H1 (cell line): ENCODE measurements at regions not wholly inside any gene's neighbourhood (a gene's known extent, or its start where the extent isn't known, plus 50 kb on each side); places are given as distances from the start of the nearest gene placed in this dataset.

Source experiments
- BCL11A ChIP-seq, 2 experiments: IDR thresholded peaks; one replicate each; pipeline ENCODE4 v1.6.1; 2011; ENCODE audit warnings: low read depth in 2 of 2, low read length in 2 of 2, mild to moderate bottlenecking in 2 of 2
- FOSL1 ChIP-seq: IDR thresholded peaks from 2 replicates; pipeline ENCODE4 v1.6.1; 2011; ENCODE audit warnings: mild to moderate bottlenecking, low read depth, low read length, moderate library complexity; ENCODE audit not compliant: insufficient read depth
- HDAC6 ChIP-seq: IDR thresholded peaks from one replicate; pipeline ENCODE4 v1.7.1; 2012; ENCODE audit warnings: low read depth, mild to moderate bottlenecking, inconsistent platforms, low read length, moderate library complexity
- SRF ChIP-seq: IDR thresholded peaks from 2 replicates; pipeline ENCODE4 v1.6.1; 2011; ENCODE audit warnings: mild to moderate bottlenecking, low read depth, low read length, moderate library complexity
- TF ChIP-seq, protein P1 (sequence below): fragments of 300-600 bp; sonication (generic); IDR thresholded peaks from 2 replicates; pipeline ENCODE4 v1.7.1; 2012; ENCODE audit warnings: low read length, moderate library complexity, mild to moderate bottlenecking, inconsistent platforms; ENCODE audit not compliant: insufficient replicate concordance

DNA sequence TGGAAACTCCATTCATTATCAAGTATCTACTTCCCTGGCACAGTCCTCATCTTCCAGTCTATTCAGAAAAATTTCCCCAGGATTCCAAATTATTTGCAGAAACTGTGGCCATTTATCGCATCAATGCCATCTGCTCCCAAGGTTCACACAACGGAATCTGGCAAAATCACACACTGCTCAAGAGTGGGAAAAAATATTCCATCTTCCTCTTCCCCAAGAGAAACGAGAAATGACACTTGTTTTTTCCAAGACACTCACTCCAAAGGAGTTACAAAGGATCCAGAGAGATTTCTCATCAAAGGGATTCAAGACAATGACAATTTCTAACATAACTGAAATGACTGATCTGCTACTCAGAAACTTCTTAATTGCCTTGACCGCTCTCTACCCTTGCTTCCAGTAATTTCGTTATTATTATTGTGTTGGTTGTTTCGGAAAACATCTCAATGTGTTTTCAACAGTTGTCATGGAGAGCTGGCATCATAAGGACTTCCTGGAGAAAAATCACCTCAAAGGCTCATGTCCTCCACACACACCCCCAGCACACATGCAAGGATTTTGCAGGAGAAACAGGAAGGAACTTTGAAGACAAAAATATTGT is 128.0 kb downstream of the PSMG1 start (continued):
- TF ChIP-seq, protein P1, sequence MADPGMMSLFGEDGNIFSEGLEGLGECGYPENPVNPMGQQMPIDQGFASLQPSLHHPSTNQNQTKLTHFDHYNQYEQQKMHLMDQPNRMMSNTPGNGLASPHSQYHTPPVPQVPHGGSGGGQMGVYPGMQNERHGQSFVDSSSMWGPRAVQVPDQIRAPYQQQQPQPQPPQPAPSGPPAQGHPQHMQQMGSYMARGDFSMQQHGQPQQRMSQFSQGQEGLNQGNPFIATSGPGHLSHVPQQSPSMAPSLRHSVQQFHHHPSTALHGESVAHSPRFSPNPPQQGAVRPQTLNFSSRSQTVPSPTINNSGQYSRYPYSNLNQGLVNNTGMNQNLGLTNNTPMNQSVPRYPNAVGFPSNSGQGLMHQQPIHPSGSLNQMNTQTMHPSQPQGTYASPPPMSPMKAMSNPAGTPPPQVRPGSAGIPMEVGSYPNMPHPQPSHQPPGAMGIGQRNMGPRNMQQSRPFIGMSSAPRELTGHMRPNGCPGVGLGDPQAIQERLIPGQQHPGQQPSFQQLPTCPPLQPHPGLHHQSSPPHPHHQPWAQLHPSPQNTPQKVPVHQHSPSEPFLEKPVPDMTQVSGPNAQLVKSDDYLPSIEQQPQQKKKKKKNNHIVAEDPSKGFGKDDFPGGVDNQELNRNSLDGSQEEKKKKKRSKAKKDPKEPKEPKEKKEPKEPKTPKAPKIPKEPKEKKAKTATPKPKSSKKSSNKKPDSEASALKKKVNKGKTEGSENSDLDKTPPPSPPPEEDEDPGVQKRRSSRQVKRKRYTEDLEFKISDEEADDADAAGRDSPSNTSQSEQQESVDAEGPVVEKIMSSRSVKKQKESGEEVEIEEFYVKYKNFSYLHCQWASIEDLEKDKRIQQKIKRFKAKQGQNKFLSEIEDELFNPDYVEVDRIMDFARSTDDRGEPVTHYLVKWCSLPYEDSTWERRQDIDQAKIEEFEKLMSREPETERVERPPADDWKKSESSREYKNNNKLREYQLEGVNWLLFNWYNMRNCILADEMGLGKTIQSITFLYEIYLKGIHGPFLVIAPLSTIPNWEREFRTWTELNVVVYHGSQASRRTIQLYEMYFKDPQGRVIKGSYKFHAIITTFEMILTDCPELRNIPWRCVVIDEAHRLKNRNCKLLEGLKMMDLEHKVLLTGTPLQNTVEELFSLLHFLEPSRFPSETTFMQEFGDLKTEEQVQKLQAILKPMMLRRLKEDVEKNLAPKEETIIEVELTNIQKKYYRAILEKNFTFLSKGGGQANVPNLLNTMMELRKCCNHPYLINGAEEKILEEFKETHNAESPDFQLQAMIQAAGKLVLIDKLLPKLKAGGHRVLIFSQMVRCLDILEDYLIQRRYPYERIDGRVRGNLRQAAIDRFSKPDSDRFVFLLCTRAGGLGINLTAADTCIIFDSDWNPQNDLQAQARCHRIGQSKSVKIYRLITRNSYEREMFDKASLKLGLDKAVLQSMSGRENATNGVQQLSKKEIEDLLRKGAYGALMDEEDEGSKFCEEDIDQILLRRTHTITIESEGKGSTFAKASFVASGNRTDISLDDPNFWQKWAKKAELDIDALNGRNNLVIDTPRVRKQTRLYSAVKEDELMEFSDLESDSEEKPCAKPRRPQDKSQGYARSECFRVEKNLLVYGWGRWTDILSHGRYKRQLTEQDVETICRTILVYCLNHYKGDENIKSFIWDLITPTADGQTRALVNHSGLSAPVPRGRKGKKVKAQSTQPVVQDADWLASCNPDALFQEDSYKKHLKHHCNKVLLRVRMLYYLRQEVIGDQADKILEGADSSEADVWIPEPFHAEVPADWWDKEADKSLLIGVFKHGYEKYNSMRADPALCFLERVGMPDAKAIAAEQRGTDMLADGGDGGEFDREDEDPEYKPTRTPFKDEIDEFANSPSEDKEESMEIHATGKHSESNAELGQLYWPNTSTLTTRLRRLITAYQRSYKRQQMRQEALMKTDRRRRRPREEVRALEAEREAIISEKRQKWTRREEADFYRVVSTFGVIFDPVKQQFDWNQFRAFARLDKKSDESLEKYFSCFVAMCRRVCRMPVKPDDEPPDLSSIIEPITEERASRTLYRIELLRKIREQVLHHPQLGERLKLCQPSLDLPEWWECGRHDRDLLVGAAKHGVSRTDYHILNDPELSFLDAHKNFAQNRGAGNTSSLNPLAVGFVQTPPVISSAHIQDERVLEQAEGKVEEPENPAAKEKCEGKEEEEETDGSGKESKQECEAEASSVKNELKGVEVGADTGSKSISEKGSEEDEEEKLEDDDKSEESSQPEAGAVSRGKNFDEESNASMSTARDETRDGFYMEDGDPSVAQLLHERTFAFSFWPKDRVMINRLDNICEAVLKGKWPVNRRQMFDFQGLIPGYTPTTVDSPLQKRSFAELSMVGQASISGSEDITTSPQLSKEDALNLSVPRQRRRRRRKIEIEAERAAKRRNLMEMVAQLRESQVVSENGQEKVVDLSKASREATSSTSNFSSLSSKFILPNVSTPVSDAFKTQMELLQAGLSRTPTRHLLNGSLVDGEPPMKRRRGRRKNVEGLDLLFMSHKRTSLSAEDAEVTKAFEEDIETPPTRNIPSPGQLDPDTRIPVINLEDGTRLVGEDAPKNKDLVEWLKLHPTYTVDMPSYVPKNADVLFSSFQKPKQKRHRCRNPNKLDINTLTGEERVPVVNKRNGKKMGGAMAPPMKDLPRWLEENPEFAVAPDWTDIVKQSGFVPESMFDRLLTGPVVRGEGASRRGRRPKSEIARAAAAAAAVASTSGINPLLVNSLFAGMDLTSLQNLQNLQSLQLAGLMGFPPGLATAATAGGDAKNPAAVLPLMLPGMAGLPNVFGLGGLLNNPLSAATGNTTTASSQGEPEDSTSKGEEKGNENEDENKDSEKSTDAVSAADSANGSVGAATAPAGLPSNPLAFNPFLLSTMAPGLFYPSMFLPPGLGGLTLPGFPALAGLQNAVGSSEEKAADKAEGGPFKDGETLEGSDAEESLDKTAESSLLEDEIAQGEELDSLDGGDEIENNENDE: no peak
- TF ChIP-seq BCL11A (IDR thresholded peaks at IDR 0.05; ENCODE audit: low read depth in 2 of 2, low read length in 2 of 2) (no peak), SRF (no peak), FOSL1 (no peak), HDAC6 (no peak)
